SIG-M5 treated with dmso at 0.1 percent for 504 hours (cell line): ENCODE measurements at regions not wholly inside any gene's neighbourhood (a gene's known extent, or its start where the extent isn't known, plus 50 kb on each side); places are given as distances from the start of the nearest gene placed in this dataset.

Experiments used
- DNase-seq: peaks from one replicate; lab custom pipeline; 2025; ENCODE audit not compliant: unreplicated experiment; lab: John Stamatoyannopoulos, UW

DNA sequence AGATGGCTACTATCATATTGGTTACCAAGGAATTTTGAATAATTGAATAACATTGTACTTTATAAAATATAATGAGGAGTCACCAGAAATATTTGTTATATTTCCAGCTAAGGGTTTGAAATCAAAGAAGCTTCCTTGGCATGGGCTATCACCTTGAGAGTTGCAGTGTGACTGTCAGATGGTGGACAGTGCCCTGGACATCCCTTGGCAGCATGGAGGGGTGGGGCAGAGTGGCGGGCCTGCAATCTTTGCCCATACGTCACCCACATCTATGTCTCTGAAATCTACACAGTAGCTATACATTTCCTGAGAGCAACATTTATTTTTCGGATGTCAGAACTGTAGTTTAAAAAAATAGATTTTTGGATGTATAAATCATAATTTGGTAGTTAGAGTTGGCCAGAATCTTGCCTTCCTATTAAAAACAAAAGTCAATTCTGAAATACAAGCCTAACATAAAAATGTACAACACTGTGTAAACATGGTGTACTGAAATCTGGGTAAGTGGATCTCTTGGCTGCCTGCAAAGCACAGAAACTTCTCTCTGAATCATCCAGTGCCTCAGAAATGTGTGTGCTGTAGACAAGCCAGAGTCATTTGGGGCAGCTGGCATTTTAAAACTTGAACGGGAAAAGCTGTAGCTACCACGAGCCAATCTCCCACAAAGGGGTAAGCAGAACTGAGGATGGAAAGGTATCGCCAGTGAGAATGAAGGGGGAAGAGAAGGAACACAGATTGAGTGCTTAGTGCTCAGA lies 124.2 kb upstream of the ARHGAP28 start:
- no peak for DNase-seq

DNA sequence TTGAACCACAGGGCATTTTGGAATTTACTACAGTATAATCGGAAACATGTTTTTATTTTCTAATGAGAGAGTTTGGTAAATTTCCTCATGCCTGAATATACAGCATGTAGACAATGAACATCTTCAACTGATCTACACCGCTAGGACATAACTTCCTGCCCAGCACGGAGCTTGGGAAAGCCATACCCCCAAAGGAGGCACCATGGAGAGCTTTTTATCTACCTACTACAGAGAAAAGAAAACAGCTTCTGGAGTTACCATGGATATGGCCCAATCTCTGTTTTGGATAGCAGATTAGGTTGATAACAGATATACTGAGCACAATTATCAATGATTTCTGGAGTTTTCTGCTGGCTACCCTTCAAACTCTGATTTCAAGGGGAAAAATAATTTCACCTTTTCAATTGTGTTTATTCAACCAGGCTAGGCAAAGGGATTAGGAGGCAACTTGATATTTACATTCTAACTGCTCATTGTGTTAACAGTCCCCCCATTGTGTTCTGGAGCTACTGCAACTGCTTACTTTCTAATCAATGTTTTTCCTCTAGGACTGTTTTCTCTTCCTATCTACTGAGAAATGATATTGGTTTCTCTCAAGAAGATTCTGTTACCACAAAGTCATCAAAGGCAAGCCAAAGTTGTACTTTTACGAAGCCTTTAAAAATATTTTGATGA lies 123.0 kb upstream of the ARHGAP28 start:
- DNase-seq, result no peak

DNA sequence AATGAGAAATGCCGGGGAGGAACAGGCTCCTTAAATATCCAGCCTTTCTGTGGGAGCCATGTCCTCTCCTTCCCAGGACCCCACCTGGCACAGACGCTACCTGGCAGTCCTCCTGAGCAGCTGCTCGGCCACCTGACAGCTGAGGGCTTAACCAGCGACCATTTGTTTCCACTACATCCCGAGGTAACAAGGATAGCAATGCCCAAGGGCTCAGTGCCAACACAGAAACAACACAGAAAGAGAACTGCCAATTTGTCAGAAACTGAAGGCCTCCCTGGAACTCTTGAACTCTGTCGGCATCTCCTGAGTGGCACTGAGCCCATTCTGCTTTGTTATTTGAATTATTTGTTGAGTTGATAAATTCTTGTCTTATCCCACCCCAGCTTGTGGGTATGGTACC lies 122.2 kb upstream of the ARHGAP28 start:
- no peak for DNase-seq

DNA sequence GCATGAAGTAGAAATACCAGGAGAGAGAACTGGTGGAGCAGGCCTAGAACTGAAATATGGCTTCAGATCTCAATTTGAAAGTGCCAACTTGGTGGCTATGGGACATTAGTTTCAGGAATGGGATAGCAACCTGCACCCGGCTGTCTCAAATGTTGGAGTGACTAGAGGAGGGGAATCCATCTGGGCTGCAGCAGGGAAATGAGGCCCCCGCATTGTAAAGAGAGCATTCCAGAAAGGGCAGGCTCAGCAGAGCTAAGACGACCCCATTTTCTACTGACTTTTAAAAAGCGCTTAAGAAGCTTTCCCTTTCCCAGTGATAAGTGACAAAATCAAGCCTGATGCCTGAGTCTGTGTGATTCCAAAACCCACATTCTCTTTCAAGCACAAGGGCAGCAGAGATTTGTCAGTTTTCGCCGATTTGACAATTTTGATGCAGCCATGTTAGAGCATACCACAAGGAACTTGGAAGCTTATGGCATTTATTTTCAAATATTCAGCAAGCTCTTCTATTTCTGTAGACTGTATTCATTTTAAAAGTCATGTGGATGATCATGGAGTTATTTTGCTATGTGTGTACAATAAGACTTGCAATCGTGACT lies 119.8 kb upstream of the ARHGAP28 start:
- DNase-seq, result no peak

DNA sequence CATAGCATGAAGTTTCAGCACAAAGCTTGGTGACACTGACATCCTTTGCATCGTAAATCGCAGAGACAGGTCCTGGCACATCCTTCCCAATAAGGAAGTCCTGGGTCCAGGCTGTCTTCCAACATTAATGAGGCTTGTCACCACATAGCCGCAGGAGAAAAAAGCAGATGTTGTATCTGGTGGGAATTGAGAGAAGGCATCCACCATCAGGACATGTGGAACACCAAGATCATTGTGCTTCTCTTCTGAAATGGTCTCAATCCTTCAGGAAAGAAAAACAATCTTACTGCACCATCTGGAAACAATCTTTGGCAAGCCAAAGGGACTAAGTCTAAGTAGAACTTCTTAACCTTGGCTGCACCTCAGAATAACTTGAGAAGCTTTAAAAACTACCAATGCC lies 119.0 kb upstream of the ARHGAP28 start:
- DNase-seq, result no peak

DNA sequence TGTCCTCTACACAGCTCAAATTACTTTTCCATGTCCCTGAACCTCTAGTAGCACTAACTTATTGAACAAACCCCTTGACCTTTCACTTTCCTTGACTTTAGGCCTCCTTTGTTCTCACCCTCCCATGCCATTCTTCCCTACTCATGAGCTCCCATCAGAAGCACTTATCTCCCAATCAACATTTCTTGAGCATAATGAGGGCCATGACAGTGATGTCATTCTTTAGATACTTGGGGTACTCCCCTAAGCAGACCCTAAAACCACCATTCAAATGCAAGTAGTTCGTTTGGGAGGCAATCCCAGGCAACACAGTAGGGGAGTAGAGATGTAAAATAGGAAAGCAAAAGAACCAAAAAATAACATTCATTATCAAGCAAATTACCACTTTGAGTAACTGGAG lies 115.9 kb upstream of the ARHGAP28 start:
- DNase-seq, result no peak

DNA sequence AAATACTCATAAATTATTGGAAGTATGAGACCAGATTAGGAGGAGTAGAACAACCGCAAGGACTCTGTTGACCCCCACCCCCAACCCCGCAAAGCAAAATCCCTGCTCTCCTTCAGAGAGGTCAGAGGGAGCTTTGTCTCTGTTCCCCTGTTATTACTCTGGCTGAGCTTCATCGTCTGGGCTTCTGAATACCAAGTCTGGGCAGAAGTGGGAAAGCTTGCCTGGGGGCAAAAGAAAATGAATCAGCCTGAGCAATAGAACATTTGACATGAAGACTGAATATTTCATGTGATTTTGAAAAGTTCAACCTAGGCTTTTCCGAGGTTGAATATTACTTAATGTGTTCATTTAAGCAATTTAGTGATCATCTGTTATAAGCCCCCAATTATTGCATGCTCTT lies 114.6 kb upstream of the ARHGAP28 start:
- DNase-seq, result no peak

DNA sequence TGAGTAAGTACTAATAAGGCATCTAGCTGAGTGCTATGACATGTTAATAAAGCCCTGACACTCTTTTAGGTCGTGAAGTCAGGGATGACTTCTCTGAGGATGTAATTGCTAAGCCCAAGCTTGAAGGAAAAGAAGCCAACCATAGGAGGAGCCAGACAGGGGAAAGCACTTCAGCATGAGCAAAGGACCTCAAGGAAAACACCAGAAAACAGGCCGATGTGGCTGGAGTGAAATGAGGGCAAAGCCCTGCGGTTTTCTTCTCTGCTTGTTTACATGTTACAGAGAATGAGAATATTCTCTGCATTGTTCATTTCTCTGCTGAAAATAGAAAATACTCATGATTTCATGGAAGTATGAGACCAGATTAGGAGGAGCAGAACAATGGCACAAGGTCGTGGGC lies 112.5 kb upstream of the ARHGAP28 start:
- no peak for DNase-seq

DNA sequence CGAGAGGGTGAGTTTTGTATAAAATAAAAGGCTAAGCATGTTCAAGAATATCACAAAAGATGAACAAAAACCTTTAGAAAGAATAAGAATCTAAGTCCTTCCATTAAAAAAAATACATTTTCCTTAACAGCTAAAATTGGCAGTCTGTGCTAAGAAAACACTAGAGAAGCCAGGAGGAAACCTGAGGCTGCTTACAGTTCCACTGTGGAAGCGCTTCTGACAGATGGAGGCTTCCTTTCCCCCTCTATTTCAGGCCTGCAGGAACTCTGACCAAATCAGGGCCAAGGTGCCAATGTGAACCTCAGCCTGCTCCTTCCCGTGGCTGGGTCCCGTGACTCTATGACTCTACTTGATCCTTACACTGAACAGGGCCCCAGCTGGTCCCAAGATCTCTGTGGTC lies 108.1 kb upstream of the ARHGAP28 start:
- no peak for DNase-seq

DNA sequence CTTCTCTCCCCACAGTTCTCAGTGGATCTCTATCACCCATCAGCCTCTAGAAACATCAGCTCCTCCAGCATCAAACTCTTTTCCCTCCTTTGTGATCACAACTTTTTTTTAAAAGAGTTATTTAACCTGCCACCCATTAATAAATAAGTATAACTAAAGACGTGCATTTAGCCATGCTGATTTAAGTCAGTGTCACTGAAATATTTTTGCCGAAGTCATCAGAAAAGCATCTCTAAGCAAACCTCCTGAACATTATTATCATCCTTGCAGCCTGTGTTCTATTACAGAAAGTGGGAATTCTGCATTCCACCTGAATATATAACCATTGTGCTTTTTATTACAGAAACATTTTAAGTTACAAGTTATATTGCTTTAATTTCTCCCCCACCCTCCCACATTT lies 106.2 kb upstream of the ARHGAP28 start:
- no peak for DNase-seq

DNA sequence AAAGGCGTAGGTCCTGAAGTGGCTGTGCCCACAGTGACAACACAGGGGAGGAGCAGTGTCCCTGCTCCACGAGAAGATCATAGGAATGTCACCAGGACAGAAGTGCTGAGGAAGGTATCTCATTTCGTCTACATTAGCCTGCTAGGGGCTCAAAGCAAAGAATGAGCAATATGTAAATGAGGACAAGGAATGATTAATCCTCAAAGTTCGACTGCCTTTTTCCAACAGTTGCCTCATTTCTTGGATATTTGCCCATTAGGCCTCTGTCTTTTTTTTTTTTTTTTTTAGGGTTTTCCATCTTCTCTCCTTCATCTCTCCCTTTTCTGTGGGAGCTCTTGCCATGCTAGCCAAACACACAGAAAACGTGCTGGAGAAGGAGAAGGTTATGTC lies 105.2 kb upstream of the ARHGAP28 start:
- DNase-seq, result no peak

DNA sequence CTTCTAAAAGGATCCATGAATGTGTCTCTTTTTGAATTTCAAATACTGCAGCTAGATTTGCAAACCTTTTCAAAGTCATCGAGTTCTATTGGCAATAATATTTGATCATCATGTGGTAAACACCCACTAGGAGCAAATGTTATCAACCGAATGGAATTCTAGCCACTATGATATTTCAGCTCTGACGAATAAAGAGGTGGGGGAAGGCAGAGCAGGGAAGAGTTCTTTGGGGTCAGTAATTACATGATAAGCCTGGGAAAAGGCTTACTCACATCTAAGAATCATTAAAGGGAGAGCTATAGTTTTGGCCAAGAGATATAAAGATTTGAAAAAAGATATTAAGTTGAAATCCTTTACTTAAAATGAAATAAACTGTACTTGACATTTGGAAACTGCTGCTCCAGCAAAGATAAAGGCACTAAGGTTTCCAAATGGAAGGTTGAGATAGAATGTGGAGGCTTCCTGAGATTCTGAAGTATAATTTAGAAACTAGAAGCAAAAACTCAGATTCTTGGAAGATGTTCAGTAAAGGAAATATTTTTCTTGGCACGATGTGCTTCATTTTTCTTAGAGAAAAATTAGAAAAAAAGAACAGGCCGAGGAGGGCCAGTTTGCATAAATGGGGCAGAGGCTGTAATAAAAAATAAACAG lies 104.7 kb upstream of the ARHGAP28 start:
- DNase-seq, result no peak

DNA sequence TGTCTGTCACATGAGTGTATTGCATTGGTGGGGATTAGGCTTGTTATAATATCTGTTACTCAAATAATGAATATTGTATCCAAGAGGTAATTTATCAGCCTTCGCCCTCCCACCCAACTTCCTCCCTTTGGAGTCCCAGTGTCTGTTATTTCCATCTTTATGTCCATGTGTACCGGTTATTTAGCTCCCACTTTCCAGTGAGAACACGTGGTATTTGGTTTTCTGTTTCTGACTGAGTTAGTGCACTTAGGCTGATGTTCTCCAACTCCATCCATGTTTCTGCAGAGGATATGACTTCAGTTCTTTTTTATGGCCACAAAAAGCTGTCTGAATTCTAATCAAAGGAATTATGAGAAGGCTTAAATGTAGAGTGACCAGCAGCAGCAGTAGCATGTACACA lies 104.0 kb upstream of the ARHGAP28 start:
- DNase-seq, result no peak

DNA sequence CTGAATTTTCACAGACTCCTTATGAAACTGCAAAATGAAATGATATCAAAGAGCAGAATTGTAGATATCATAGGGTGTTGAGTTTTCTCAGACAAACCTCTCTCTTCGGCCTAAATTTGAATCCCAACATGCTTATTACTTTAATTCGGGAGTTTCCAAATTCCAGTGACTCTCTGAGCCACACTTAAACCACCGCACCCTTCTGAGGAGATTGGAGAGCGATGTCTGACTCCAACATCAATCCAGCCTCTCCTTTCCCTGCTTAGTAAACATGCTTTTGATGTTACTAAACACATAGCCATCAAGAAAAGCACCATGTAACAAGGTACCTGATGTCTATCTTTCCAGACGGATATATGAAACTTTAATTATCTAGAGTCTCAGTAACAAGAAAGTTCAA lies 103.1 kb upstream of the ARHGAP28 start:
- DNase-seq, result no peak

DNA sequence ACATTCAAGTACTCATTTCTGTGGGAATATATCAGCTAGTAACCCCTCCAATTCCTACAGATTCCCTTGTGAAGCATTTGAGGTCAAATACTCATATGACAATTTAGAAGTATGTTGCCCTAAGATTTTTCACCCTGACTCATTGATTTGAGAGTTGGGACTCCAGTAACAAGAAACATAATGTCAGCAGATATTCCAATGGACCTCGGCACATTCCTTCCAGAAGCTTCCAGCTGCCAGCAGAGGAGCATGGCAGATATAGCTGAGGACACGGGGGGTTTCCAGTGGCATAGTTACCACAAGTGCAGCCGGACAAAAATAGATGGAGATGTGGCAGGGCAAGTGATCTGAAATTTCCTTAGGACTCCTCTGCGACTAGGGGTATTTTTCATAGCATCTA lies 101.9 kb upstream of the ARHGAP28 start:
- DNase-seq, result no peak

DNA sequence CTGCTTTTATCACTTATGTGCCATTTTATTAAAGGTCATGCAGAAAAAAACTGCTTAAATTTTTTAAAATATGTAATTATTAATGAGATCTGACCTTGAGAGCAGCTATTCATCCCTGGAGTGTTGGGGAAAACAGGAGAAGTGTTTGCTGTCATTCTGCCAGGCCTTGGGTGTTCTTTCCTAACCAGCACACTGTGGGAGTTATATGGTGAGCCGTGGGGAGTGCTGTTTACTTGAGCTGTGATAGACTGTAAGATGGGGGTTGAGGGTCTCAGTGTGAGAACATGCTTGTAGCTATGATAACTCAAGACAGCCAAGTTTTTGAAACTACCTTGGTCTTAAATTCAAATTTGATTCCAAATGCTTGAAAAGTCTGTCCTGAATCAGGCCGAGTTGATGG lies 101.3 kb upstream of the ARHGAP28 start:
- no peak for DNase-seq

DNA sequence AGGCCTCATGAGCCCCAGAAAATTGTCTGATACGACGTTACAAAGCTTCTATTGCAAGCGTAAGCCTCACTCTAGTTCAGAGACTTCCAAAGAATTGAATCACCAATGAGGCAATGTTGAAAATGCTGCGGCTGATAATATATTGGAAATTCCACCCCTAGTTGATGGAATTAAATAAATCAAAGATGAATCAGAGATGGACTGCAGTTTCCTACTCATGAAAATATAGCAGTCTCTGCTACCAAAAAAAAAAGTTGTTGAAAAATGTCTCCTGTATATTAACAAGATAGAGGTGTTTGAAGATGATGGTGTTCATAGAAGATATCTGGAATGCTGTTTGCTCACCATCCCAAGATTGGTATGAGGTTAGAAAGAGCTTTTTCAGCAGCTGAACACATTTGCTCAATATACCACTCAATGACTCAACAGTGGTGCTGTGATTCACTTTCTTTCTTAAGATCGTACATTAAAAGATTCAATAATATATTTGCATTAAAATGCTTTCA lies 99.8 kb upstream of the ARHGAP28 start:
- DNase-seq, result no peak

DNA sequence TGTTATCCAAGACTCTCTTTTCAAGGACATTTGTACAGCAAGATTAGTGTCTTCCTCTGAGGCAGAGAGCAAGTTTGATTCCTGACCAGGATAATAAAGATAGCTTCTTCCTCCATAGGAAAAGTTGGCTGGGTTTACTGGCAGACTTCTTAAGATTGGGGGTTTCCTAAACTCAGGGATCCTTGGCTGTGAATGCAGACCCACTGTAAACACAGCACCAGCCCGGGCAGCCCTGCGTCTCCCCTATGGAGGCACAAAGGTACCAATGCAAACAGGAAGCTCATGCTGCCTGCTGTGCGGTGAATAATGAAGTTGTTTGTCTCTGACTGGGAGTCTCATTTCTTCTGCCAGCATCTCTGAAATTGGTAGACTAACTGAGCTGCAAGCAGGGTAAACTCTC lies 96.2 kb upstream of the ARHGAP28 start:
- DNase-seq, result no peak

DNA sequence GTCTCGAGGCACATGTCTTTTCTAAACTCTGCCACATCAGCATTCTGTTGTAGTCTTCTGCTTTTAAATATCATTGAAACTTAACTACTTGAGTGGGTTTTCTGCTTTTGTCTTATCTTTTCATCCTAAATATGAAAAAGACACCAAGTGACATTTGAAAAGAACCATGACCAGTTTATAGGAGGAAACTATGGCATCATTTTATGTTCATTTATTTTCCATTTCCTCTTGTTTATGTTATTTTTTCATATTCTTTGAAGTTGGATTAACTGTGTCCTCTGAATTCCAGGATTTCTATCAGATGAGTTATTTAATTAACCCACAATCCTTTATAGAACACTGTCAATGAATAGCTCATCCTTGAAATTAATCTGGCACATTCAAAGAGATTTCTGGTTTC lies 93.4 kb upstream of the ARHGAP28 start:
- no peak for DNase-seq

DNA sequence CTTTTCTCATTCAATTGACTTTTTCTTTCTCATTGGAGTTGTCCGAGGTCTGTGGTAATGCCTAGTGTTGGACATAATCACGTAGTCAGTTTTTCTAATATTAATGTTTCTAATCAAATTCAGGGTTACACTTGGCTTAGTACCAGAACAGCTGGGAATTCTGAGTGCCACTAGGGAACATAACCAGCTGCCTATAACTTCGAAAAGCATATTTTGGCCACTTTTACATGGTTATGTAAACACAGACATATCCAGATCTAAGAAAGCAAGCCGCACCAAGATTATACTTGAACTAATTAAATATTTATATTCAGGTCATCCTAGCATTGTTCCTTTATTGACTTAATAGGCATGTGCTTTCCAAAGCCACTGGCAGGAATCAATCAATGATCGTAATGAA lies 91.1 kb upstream of the ARHGAP28 start:
- DNase-seq, result no peak

DNA sequence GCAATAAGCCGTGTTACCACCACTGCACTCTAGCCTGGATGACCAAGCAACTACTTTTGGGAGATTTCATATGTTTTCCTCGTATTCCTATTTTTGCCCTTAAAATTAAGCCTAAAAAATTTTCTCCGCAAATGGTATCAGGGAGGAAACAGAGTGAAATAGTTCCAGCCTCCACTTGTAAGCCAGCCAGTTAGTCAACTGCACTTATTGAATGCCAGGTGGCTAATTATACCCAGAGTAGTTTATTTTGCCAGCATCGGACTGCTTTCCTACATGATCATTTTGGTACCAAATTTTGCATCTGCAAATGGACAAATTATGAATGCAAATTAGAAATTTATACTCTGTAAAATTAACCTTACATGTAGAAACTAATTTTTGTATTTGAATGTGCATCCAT lies 90.2 kb upstream of the ARHGAP28 start:
- DNase-seq, result no peak
